GM12891 (cell line): ENCODE measurements at regions not wholly inside any gene's neighbourhood (a gene's known extent, or its start where the extent isn't known, plus 50 kb on each side); places are given as distances from the start of the nearest gene placed in this dataset.

Source experiments
- POLR2A ChIP-seq: IDR thresholded peaks from 2 replicates; pipeline ENCODE4 v1.6.1; 2011; ENCODE audit warnings: low read depth, low read length, control low read depth
- POLR2AphosphoS5 ChIP-seq: IDR thresholded peaks from 2 replicates; pipeline ENCODE4 v1.6.1; 2011; ENCODE audit warnings: low read depth, low read length, control low read depth
- TAF1 ChIP-seq: IDR thresholded peaks from 2 replicates; pipeline ENCODE4 v1.6.1; 2011; ENCODE audit warnings: low read depth, low read length, control low read depth

GRCh38 chr7:16300361-16300895, 120.9 kb downstream of the CRPPA start:
- TF ChIP-seq TAF1 (no peak), POLR2AphosphoS5 (no peak), POLR2A (no peak)
